NCI-H748 treated with DMSO at 0.1 percent for 48 hours (cell line): ENCODE measurements at regions not wholly inside any gene's neighbourhood (a gene's known extent, or its start where the extent isn't known, plus 50 kb on each side); places are given as distances from the start of the nearest gene placed in this dataset.

Source experiments
- DNase-seq: peaks from one replicate; lab custom pipeline; 2025; lab: John Stamatoyannopoulos, UW

- DNase-seq = no peak
Observed at GRCh38 chr13:85665286-85665685, 133.9 kb downstream of the SLITRK6 start.

GRCh38 chr13:85663856-85664255, 135.4 kb downstream of the SLITRK6 start:
- DNase-seq = no peak

GRCh38 chr13:85662186-85662585, 137.0 kb downstream of the SLITRK6 start:
- no peak for DNase-seq

GRCh38 chr13:85661675-85662074, 137.5 kb downstream of the SLITRK6 start:
- DNase-seq = no peak

DNA sequence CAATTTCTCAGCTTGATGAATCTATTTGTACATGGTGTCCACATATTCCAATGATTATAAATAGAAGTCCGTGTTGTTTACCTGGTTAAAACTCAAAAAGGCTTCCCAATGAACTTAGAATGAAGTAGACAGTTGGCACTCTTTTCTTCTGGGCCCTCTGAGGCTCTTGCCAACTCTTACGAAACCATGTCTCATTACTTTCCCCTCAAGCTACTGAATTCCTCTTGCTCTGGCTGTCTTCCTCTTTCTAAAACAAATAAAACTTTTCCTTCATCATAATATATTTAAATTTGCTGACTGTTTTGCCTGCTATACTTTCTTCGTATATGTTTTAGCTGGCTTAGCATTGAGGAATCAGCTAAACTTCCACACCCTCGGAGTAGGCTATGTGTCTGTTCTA, 139.7 kb downstream of the SLITRK6 start:
- no peak for DNase-seq

GRCh38 chr13:85657942-85658341, 141.3 kb downstream of the SLITRK6 start:
- no peak for DNase-seq

GRCh38 chr13:85655040-85655439, 144.2 kb downstream of the SLITRK6 start:
- no peak for DNase-seq

DNA sequence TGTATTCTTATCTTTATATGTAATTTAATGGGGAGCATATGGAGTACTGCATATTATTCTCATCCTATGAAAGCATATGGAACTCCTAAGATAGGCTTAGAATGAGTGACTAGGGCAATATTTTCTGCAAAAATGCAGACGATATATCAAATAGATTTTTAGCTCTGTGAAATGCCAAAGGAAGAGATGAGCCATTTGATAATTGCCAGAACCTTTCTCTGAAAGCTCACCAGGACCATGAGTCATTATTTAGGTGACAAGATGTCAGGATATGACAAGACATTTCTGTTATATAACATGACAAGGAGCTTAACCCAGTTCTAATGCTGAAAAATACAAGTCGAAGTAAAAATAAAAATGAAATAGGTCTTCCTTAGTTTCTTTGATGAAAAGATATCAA, 145.0 kb downstream of the SLITRK6 start:
- no peak for DNase-seq

DNA sequence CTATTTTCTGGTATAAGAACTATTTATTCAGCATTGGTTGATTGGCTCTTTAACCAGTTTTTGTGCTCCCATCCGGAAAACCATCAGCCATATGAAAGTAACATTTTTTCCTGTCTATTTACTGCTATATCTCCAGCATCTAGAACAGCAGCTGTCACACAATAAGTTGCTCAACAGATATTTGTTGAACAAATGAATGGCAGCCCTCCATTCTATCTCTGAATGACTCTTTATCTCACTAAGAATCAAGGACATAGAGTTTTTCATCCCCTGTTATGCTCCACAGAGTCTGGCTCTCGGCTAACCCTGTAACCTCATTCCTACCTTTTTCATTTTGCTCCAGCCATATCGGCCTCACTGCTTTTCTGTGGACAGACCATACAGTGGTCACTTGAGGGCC, 145.5 kb downstream of the SLITRK6 start:
- DNase-seq = no peak

DNA sequence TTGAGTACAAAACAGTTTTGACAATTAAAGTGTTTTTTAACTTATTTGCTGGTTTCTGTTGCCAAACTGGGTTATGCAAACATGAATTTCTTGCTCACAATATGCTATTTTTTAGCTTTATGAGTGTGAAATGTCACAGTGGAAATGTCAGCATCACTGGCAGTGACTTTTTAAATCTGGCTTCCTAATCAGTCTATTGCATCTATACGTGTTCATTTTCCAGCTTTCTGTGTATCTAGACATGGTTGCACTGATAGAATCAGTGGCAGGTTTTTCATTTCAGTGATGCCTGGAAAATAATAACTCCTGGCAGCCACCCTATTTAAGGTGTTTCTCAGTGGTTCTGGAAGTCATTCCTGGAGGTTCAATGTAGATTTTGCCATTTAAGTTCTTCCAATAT, 146.7 kb downstream of the SLITRK6 start:
- DNase-seq = no peak

- DNase-seq = no peak
Observed at GRCh38 chr13:85651440-85651839, 147.8 kb downstream of the SLITRK6 start.

DNA sequence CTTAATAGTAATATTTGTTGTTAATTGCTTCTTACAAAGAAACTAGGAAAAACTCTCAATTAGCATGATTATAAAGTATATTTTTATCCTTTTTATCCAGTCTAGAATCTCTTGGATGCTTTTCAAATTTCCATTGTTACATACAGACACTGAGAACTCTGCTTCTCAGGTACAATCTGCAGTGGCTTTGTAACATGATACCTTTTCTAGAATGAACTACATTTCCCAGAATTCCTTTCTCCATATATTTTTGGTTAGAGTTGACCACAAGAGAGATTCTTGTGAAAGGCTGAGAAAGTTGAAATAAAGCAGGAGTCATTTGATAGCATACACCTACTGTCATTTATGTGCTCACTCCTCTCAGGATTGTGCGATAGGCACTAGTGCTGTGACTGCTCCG, 148.6 kb downstream of the SLITRK6 start:
- DNase-seq = no peak

DNA sequence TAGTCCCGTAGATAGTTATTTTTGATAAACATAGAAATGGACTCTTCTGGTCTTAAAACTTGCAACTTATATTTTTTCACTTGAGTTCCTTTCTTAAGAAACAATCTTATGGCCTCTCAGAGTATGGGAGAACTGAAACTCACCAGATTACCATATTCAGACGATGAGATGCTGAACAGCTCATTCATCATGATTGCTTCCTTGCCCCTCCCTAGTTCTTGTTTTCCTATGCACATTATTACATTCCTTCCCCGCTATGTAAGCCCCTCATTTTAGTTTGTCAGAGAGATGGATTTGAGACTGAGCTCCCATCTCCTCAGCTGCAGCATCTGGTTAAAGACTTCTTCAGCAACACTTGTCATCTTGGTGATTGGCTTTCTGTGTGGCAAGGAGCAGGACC, 158.5 kb downstream of the SLITRK6 start:
- no peak for DNase-seq

DNA sequence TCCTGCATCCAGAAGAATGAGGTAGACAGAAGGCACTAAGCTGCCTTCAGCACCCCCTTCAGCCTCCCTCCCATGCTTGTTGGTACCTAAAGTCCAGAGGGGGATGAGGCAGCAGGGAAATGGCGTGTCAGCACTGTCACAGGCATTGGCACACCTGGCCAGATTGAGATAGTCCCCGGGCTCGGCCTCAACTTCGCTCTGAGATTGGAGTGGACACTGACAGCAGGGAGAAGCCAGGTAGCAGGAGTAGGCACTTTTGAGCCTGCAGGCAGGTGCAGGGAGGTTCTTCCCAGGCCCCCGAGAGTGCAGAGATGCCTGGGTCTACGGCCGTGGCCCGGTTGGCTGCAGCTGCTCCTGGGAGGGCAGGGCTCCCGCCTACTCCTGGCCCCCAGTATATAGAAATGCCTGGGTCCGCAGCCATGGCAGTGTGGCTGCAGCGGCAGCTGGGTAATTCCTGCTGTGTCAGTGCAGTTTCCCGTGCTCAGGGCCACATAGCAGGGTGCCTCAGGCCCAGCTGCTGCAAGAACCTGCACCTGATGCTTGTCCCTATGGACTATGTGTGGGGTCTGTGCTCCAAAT, 160.3 kb downstream of the SLITRK6 start:
- DNase-seq = no peak

DNA sequence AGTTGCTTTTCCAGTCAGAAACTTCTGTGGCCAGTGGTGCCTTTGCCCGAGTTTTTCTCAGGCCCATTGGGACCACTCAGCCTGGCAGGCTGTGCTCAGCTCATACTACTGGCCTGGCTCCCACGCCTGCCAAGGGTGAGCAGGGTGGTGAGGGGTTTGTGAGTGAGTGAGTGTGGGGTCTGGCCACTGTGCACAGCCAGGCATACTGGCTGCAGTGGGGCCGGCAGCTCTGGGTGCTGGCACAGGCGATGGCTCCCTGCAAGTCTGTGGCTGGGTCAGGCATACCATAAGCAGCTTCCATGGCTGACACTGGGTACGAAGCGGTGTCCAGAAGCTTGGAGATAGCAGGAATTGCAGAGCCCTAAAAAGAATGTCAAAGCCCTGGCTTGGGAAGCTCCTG, 161.0 kb downstream of the SLITRK6 start:
- DNase-seq = no peak

- no peak for DNase-seq
Observed at GRCh38 chr13:85632526-85633195, 166.6 kb downstream of the SLITRK6 start.

GRCh38 chr13:85631801-85632200, 167.4 kb downstream of the SLITRK6 start:
- no peak for DNase-seq

- no peak for DNase-seq
Observed at GRCh38 chr13:85626603-85627002, 172.6 kb downstream of the SLITRK6 start.

DNA sequence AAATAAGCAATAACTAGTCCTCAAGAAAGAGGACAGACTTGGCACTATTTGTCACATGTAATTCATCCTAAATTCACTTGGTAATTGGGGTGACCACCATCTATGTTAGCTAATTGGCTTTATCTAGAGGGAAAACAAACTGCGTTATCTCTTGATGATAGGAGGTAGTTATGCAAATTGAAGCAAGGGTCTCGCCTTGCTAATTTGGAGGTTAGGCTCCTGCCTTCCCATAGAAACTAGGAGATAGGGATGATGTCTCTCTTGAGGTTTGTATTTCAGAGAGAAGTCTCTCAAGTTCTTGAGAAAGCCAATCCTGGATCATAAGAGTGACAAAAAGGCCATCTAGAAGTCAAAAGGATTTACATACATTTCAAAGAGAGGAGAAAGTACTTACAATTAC, 179.9 kb downstream of the SLITRK6 start:
- no peak for DNase-seq

DNA sequence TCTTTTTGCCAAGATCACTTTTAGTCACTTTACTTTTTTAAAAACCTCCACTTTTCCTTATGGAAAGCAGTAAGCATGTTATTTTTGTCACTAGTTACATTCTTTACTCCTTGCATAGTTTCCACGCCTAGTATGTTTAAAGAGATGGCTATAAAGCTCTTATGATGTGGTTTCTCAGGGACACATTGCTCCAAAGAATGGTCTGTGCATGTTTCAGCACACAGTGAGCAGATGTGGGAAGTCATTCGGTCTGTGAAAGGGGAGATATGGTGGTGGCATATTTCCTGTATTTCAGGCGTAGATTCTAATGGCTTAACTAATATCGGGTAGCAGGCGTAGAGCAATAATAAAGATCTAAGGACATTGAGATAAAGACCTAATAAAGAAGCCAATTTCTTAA, 180.7 kb downstream of the SLITRK6 start:
- no peak for DNase-seq

GRCh38 chr13:85616275-85616674, 182.9 kb downstream of the SLITRK6 start:
- DNase-seq = no peak

GRCh38 chr13:85615031-85615430, 184.2 kb downstream of the SLITRK6 start:
- no peak for DNase-seq

DNA sequence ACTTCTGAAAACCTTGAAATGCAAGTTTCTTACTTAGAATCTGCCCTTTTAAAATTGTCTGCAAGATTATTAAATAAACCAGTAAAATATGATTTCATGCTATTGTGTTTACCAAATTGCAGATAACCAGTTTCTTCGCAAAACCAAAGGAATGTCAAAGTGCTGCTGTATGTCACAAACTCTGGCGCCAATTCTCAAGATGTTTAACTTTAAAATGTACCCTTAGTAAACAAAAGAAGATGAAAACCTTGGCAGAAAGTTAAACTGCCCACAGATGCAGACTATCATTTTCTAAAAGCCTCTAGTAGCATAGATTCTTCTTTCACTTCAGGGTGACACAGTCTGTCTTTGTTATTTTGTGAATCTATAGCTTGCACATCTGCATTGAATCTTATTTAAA, 189.2 kb downstream of the SLITRK6 start:
- no peak for DNase-seq

DNA sequence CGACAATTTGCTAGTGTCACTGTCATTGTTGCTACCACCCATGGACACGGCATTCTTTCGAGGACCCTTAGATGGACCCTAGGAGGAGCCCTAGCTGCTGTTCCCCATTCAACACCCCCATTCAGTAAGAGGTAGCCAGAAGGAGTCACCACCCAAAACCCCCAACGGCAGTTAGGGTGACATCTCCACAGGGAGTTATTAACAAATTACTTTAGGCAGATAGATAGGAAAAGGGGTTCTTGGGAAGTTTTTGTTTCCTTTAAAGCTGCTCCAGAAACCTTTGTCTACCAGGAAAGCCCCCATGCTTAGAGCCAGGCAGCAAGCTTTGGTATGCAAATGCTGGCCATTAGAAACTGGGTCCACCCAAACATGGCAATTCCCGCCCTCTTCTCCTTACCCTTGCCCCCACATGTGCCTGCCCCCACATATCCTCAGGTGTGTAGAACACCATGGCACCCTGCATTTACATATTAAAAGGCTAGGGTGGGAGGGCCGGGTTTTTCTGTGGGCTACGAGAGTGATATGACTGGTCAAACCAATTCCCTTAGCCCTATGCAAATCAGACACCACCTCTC, 190.9 kb downstream of the SLITRK6 start:
- no peak for DNase-seq
